ENCODE measurements at regions not wholly inside any gene's neighbourhood (a gene's known extent, or its start where the extent isn't known, plus 50 kb on each side); places are given as distances from the start of the nearest gene placed in this dataset.
A peak's percentile ranks its signal among the peaks of the same experiment; 100 is the strongest.
"Not testable (repeated sequence)": the region's sequence is repeated elsewhere in the genome, so short reads cannot be mapped to it uniquely, and the experiment has no call there.

DNA sequence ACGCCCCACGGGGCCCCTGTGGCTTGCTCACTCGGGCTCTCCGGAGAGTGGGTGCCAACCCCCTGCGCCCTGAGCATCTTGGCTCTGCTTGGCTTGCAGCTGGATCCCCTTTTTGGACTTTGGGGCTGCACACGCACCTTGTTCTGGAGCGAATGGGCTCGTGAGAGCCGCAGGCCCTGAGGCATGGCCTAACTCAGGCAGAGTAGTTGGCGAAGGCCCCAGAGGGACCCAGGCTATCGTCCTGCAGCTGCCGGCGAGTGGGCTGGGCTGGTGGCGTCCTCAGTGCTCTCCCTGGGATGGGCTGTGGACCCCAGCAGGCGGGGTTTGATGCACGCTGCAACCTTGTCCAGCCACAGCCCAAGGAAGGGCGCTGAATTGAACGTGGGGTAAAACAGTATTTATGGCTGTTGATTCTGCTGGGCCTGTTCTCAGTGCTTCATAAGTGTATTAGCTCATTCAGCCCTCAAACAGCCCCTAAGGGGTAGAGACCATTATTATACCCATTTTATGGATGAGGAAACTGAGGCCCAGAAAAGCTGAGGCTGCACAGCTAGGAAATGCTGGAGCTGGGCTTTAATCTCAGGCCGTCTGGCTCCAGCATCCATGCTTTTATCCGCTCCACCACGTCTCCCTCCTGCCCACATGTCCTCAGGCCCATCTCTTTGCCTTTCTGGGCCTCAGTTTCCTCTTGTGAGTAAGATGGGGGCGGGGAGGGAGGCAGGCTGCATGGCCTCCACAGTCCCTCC lies 171.2 kb upstream of the CIBAR2 start:
- in situ Hi-C loops (cut with HindIII; ENCODE audit: low sequenced_read_pairs), result no loop called here
- DNase-seq (ENCODE audit: low read depth, low spot score), result no peak
- no peak overlapping the region for H3K4me3 ChIP-seq (ENCODE audit: low read depth, low read length)
- TF ChIP-seq, protein P1, sequence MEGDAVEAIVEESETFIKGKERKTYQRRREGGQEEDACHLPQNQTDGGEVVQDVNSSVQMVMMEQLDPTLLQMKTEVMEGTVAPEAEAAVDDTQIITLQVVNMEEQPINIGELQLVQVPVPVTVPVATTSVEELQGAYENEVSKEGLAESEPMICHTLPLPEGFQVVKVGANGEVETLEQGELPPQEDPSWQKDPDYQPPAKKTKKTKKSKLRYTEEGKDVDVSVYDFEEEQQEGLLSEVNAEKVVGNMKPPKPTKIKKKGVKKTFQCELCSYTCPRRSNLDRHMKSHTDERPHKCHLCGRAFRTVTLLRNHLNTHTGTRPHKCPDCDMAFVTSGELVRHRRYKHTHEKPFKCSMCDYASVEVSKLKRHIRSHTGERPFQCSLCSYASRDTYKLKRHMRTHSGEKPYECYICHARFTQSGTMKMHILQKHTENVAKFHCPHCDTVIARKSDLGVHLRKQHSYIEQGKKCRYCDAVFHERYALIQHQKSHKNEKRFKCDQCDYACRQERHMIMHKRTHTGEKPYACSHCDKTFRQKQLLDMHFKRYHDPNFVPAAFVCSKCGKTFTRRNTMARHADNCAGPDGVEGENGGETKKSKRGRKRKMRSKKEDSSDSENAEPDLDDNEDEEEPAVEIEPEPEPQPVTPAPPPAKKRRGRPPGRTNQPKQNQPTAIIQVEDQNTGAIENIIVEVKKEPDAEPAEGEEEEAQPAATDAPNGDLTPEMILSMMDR (IDR thresholded peaks at IDR 0.05; ENCODE audit: low read depth, low read length), result no peak

DNA sequence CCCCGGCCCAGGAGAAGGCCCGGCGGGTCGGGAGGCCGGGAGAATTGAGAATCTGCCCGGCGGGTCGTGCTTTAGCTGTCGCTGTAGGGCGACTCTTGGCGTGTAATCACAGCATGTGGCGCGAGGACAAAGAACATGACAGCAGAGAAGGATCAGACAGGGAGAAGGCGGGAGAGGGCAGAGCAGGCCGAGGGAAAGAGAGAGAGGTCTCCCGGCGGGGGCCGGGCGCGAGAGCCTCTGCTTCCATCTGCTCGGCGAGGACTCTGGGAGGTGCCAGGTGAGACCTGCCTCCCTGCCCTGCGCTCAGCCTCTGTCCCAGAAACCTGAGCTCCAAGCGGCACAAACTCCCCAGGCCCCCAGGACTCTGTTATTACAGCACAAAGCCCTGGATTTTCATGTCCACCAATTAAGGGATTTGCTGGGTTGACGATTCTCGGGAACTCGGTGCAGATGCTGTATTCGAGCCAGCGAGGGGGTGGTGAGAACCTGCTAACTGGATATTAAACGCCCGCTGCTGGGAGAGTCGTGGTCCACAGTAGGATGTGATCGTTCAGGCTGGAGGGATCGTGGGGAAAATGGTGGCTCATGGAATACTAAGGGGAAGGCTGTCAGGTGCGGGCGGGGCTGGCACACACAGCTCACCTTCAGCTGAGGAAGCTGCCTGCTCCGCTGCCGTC lies 172.0 kb upstream of the CIBAR2 start:
- in situ Hi-C loops (cut with HindIII; ENCODE audit: low sequenced_read_pairs), result no loop called here
- TF ChIP-seq, protein P1 (IDR thresholded peaks at IDR 0.05; ENCODE audit: low read depth, low read length), result no peak

DNA sequence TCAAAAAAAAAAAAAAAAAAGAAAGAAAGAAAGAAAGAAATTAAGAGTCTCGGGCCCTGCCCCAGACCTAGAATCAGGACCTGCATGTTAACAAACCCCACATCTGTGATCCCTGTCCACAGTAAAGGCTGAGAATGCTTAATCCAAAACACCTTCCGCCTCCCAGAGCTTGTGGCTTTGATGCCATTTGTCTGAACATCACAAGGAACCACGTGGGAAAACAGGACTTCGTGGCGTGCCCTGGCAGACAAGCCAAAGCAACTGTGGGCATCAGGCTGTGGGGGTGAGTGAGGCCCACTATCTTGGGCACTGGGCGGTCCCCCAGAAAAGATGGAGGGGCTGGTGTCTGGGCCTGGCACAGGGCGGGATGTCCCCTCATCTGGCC lies 173.4 kb upstream of the CIBAR2 start:
- no peak overlapping the region for H3K4me3 ChIP-seq (ENCODE audit: low read depth, low read length)
- no peak for DNase-seq (ENCODE audit: low read depth, low spot score)
- TF ChIP-seq, protein P1 (IDR thresholded peaks at IDR 0.05; ENCODE audit: low read depth, low read length), result no peak
- in situ Hi-C loops (cut with HindIII; ENCODE audit: low sequenced_read_pairs), result no loop called here

More for the DNA sequence above, 172.0 kb upstream of the CIBAR2 start:
- H3K4me3 ChIP-seq (ENCODE audit: low read depth, low read length), result no peak overlapping the region
- DNase-seq (ENCODE audit: low read depth, low spot score), result no peak

DNA sequence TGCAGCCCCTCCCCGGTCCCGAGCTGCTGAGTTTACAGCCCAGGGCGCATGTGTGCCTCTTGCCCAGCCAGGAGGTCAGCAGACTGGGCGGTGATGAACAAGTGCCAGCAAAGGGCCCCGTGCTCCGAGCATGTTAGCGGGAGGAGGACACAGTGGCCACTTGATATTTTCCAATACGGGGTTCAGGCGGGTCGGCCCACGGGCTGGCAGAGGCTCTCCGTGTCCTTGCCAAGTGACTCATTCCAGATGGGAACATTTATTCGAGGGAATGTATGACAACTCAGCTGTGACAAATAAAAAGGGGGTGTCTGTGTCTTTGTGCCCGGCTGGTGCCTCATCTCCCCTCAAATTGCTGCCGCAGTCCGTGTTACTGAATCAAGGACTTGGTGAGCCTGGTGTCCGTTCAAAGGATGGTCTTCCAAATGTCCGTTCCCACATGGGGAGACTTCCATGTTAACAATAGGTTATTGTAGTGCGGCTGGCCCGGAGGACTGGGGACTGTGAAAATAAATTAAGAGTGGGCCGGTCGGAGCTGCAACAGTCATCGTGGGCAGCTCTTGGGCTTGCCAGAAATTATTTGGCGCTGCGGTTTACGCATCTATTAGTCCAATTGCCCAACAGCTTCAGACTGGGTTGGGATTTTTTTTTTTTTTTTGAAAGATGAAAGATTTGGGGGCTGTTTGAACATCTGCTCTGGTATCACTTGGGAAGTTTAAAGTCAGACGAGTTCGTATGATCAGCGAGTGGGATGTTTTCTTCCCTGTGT lies 174.0 kb upstream of the CIBAR2 start:
- H3K4me3 ChIP-seq (ENCODE audit: low read depth, low read length), result no peak overlapping the region
- DNase-seq (ENCODE audit: low read depth, low spot score), result peak; percentile 50
- TF ChIP-seq, protein P1 (IDR thresholded peaks at IDR 0.05; ENCODE audit: low read depth, low read length), result no peak
- in situ Hi-C loops (cut with HindIII; ENCODE audit: low sequenced_read_pairs), result no loop called here

DNA sequence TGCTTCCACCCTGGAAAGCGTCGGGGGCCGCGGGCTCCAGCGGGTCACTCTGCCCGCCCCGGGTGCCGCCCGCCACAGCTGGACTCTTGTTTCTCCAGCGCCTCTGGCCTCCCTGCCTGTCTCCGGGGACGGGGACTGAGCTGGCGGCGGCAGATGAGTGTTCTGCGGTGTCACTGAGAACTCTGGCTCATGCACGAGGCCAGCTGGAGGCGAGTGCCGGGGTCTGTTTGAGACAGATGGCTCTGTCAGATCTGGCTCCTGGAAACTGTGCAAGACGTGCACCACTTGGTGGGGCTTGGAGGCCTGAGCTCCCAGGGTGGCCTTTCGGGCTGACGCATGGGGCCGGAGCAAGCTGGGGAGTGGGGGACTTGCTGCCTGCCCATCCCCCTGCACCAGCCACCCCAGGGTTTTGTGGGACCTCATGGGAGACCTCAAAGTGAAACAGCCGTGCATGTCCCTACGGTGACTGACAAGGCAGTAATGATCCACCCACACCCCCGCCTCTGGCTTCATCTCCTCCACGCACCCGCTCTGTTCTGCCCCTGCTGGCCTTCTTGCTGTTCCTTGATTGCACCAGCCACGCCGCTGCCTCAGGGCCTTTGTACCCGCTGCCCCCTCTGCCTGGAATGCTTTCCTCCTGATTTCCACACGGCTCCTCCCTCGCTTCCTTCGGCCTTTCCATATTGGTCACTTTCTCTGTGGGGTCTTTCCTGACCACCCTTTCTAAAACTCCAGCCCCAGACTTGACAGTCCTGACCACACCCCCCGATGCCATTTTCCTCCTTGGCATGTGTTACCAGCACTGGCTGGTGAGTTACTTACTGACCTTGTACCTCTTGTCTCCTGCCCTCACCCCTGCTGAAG lies 174.9 kb upstream of the CIBAR2 start:
- in situ Hi-C loops (cut with HindIII; ENCODE audit: low sequenced_read_pairs), result no loop called here
- TF ChIP-seq, protein P1 (IDR thresholded peaks at IDR 0.05; ENCODE audit: low read depth, low read length), result no peak
- H3K4me3 ChIP-seq (ENCODE audit: low read depth, low read length), result no peak overlapping the region
- DNase-seq (ENCODE audit: low read depth, low spot score), result peak; percentile 27

DNA sequence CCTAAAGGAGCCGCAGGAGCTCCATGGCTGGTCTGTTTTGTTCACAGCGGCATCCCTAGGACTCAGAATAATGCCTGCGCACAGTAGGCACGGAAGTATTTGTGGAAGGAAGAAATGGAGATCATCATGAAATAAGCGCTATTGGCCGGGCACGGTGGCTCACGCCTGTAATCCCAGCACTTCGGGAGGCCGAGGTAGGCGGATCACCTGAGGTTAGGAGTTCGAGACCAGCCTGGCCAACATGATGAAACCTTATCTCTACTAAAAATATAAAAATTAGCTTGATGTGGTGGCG lies 175.5 kb upstream of the CIBAR2 start:
- in situ Hi-C loops (cut with HindIII; ENCODE audit: low sequenced_read_pairs); H3K4me3 ChIP-seq (ENCODE audit: low read depth, low read length); DNase-seq (ENCODE audit: low read depth, low spot score): not testable (repeated sequence)

All from astrocyte of the spinal cord (primary cell).